Tibial artery (tissue), 4 donors: ENCODE measurements at regions not wholly inside any gene's neighbourhood (a gene's known extent, or its start where the extent isn't known, plus 50 kb on each side); places are given as distances from the start of the nearest gene placed in this dataset.

Experiments
- DNase-seq, 2 donors: peaks; one replicate each; pipeline ENCODE4 v3.0.0-alpha.2; 2019
- H3K27ac ChIP-seq, 2 donors: fragments of 200-600 bp; sonication (generic) in 1 of 2; 1 replicate in 1 of 2; 2 replicates in 1 of 2; pipeline ENCODE4 v1.5.1; 2018 to 2019; ENCODE audit warnings: mild to moderate bottlenecking in 1 of 2
- H3K27me3 ChIP-seq, 2 donors: fragments of 200-600 bp; sonication (generic) in 1 of 2; one replicate each; pipeline versions ENCODE4 v1.5.1 to v1.6.0; 2016 to 2019
- H3K36me3 ChIP-seq, 3 donors: fragments of 200-600 bp; sonication (generic) in 2 of 3; one replicate each; pipeline ENCODE4 v1.5.1; 2016 to 2019; ENCODE audit warnings: mild to moderate bottlenecking in 2 of 3
- H3K4me1 ChIP-seq, 4 donors: fragments of 200-600 bp; sonication (generic) in 2 of 4; 1 replicate in 3 of 4; 2 replicates in 1 of 4; pipeline ENCODE4 v1.5.1; 2016 to 2019
- H3K4me3 ChIP-seq, 2 donors: fragments of 200-600 bp; sonication (generic) in 1 of 2; 1 replicate in 1 of 2; 2 replicates in 1 of 2; pipeline ENCODE4 v1.5.1; 2018 to 2019; ENCODE audit warnings: mild to moderate bottlenecking in 2 of 2
- H3K9me3 ChIP-seq, 3 donors: fragments of 200-600 bp; sonication (generic) in 1 of 3; one replicate each; pipeline ENCODE4 v1.5.1; 2016 to 2019
- CTCF ChIP-seq, 2 experiments: fragments of 200-600 bp in 1 of 2; fragments of 450-650 bp in 1 of 2; IDR thresholded peaks; one replicate each; pipeline ENCODE4 v1.5.1; 2017 to 2019; ENCODE audit warnings: antibody characterized with exemption in 2 of 2, mild to moderate bottlenecking in 1 of 2, moderate library complexity in 1 of 2
- intact Hi-C: fragments of 100-400 bp; cut with DNase I; formaldehyde crosslinking; loops from one replicate; pipeline ENCODE4 v1.15.0; 2023; ENCODE audit warnings: low total_unique reads

- peaks cover 0 to 16% (median 2%) of the 10 kb centered on the region in 4 donors for H3K4me1 ChIP-seq
- no peaks in the 10 kb centered on the region for H3K27me3 ChIP-seq
- no peaks in the 10 kb centered on the region for H3K9me3 ChIP-seq
- no peak overlapping the region for H3K27ac ChIP-seq
- TF ChIP-seq CTCF (IDR thresholded peaks at IDR 0.05), result no peak
- intact Hi-C loops, result no loop called here
- H3K36me3 ChIP-seq, result no peaks in the 10 kb centered on the region
- no peak overlapping the region for H3K4me3 ChIP-seq
- DNase-seq, result no peak
Measured at GRCh38 chr11:92894197-92894596, 75.3 kb upstream of the MTNR1B start.

- no peak overlapping the region for H3K4me3 ChIP-seq
- H3K9me3 ChIP-seq, result no peaks in the 10 kb centered on the region
- no peak overlapping the region for H3K27ac ChIP-seq
- peaks cover 0 to 16% (median 2%) of the 10 kb centered on the region in 4 donors for H3K4me1 ChIP-seq
- H3K36me3 ChIP-seq, result no peaks in the 10 kb centered on the region
- intact Hi-C loops, result no loop called here
- DNase-seq, result no peak
- H3K27me3 ChIP-seq, result no peaks in the 10 kb centered on the region
- TF ChIP-seq CTCF (IDR thresholded peaks at IDR 0.05), result no peak
Measured at GRCh38 chr11:92897487-92897886, 72.0 kb upstream of the MTNR1B start.

- TF ChIP-seq CTCF (IDR thresholded peaks at IDR 0.05), result no peak
- Histone ChIP-seq H3K36me3 (no peaks in the 10 kb centered on the region), H3K27me3 (no peaks in the 10 kb centered on the region), H3K4me1 (no peaks in the 10 kb centered on the region), H3K4me3 (no peak overlapping the region), H3K9me3 (no peaks in the 10 kb centered on the region), H3K27ac (no peak overlapping the region)
- intact Hi-C loops, result no loop called here
- no peak for DNase-seq
Measured at GRCh38 chr11:92902417-92902816, 67.0 kb upstream of the MTNR1B start.

GRCh38 chr11:92907671-92908070 is 61.8 kb upstream of the MTNR1B start:
- Histone ChIP-seq H3K27ac (no peak overlapping the region), H3K27me3 (no peaks in the 10 kb centered on the region), H3K4me1 (no peaks in the 10 kb centered on the region), H3K36me3 (no peaks in the 10 kb centered on the region), H3K4me3 (no peak overlapping the region), H3K9me3 (no peaks in the 10 kb centered on the region)
- no peak for TF ChIP-seq CTCF (IDR thresholded peaks at IDR 0.05)
- intact Hi-C loops, result no loop called here
- no peak for DNase-seq

GRCh38 chr11:92909214-92909613 is 60.2 kb upstream of the MTNR1B start:
- no peaks in the 10 kb centered on the region for H3K36me3 ChIP-seq
- no peak overlapping the region for H3K27ac ChIP-seq
- no peak for TF ChIP-seq CTCF (IDR thresholded peaks at IDR 0.05)
- intact Hi-C loops, result no loop called here
- DNase-seq, result no peak
- no peaks in the 10 kb centered on the region for H3K4me1 ChIP-seq
- H3K9me3 ChIP-seq, result no peaks in the 10 kb centered on the region
- no peaks in the 10 kb centered on the region for H3K27me3 ChIP-seq
- no peak overlapping the region for H3K4me3 ChIP-seq

GRCh38 chr11:92911478-92911877 is 58.0 kb upstream of the MTNR1B start:
- no peak overlapping the region for H3K4me3 ChIP-seq
- H3K4me1 ChIP-seq, result no peaks in the 10 kb centered on the region
- no peaks in the 10 kb centered on the region for H3K27me3 ChIP-seq
- no peaks in the 10 kb centered on the region for H3K9me3 ChIP-seq
- DNase-seq, result no peak
- no peak overlapping the region for H3K27ac ChIP-seq
- no peaks in the 10 kb centered on the region for H3K36me3 ChIP-seq
- intact Hi-C loops, result no loop called here
- no peak for TF ChIP-seq CTCF (IDR thresholded peaks at IDR 0.05)
